Osteoblast (primary cell): ENCODE measurements at regions not wholly inside any gene's neighbourhood (a gene's known extent, or its start where the extent isn't known, plus 50 kb on each side); places are given as distances from the start of the nearest gene placed in this dataset.

Experiments used
- DNase-seq: peaks from one replicate; pipeline ENCODE4 v3.0.0; 2011; ENCODE audit warnings: low spot score, mixed read lengths; ENCODE audit not compliant: insufficient read length; ENCODE audit errors: missing footprints
- H2AFZ ChIP-seq: 2 replicates; pipeline ENCODE4 v1.6.0; 2011; ENCODE audit warnings: mild to moderate bottlenecking, low read length
- H3K27ac ChIP-seq: 2 replicates; pipeline ENCODE4 v1.5.1; 2011; ENCODE audit warnings: mild to moderate bottlenecking, low read depth, low read length, moderate library complexity
- H3K27me3 ChIP-seq: 2 replicates; pipeline ENCODE4 v1.6.0; 2012; ENCODE audit warnings: mild to moderate bottlenecking, control low read depth, inconsistent platforms, low read length, moderate library complexity; ENCODE audit not compliant: insufficient read depth
- H3K36me3 ChIP-seq: 2 replicates; pipeline ENCODE4 v1.5.1; 2011; ENCODE audit warnings: mild to moderate bottlenecking, low read length, control low read depth, moderate library complexity; ENCODE audit not compliant: insufficient read depth
- H3K4me1 ChIP-seq: 2 replicates; pipeline ENCODE4 v1.5.1; 2011; ENCODE audit warnings: mild to moderate bottlenecking, low read length, control low read depth, moderate library complexity; ENCODE audit not compliant: insufficient read depth
- H3K4me2 ChIP-seq: 2 replicates; pipeline ENCODE4 v1.6.0; 2011; ENCODE audit warnings: mild to moderate bottlenecking, low read length; ENCODE audit not compliant: insufficient read depth
- H3K4me3 ChIP-seq: fragments of 200-600 bp; sonication (generic); 3 replicates; pipeline ENCODE4 v1.5.1; 2012; ENCODE audit warnings: mild to moderate bottlenecking, low read length, inconsistent platforms; ENCODE audit not compliant: insufficient read depth
- H3K79me2 ChIP-seq: 2 replicates; pipeline ENCODE4 v1.6.0; 2012; ENCODE audit warnings: mild to moderate bottlenecking, low read length, control low read depth, inconsistent platforms; ENCODE audit not compliant: insufficient read depth
- H3K9me3 ChIP-seq: 2 replicates; pipeline ENCODE4 v1.5.1; 2011; ENCODE audit warnings: low read depth, low read length, control low read depth
- H4K20me1 ChIP-seq: 2 replicates; pipeline ENCODE4 v1.6.0; 2012; ENCODE audit warnings: mild to moderate bottlenecking, low read length, control low read depth; ENCODE audit not compliant: insufficient read depth
- TF ChIP-seq, protein P1 (sequence below): IDR thresholded peaks from 2 replicates; pipeline ENCODE4 v1.5.1; 2011; ENCODE audit warnings: mild to moderate bottlenecking, low read depth, low read length, moderate library complexity; ENCODE audit errors: extremely low read depth

DNA sequence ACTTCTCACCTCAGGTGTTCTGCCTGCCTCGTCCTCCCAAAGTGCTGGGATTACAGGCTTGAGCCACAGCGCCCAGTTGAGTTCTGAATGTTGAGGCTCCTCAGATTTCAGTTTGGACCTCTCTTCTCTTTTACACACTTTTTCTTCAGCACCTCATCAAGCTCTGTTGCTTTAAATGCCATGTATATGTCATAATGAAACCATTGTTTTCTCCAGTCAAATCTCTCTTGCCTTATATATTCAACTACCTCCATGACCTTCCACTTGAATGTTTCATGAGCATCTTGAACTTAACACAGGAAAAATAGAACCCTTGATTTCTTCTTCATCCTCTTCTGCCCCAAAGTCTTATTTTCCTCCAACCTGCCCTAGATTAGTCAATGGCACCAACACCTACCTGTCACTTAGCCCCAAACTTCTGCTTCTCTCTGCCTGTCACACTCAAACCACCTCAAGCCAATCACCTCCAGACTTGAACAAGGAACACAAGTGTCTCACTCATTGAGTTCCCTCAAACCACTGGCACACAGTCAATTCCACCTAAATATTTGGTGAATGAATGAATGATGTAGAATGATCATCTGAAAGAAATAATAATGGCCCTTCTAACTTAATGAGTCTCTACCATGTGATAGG, 161.0 kb upstream of the SGK1 start:
- no peak overlapping the region for H3K4me3 ChIP-seq
- H3K79me2 ChIP-seq: no peaks in the 10 kb centered on the region
- no peak for DNase-seq
- no peaks in the 10 kb centered on the region for H3K9me3 ChIP-seq
- peaks cover 8% of the 10 kb centered on the region for H3K4me1 ChIP-seq
- H3K36me3 ChIP-seq: no peaks in the 10 kb centered on the region
- no peak overlapping the region for H3K27ac ChIP-seq
- H3K4me2 ChIP-seq: no peak overlapping the region
- TF ChIP-seq, protein P1, sequence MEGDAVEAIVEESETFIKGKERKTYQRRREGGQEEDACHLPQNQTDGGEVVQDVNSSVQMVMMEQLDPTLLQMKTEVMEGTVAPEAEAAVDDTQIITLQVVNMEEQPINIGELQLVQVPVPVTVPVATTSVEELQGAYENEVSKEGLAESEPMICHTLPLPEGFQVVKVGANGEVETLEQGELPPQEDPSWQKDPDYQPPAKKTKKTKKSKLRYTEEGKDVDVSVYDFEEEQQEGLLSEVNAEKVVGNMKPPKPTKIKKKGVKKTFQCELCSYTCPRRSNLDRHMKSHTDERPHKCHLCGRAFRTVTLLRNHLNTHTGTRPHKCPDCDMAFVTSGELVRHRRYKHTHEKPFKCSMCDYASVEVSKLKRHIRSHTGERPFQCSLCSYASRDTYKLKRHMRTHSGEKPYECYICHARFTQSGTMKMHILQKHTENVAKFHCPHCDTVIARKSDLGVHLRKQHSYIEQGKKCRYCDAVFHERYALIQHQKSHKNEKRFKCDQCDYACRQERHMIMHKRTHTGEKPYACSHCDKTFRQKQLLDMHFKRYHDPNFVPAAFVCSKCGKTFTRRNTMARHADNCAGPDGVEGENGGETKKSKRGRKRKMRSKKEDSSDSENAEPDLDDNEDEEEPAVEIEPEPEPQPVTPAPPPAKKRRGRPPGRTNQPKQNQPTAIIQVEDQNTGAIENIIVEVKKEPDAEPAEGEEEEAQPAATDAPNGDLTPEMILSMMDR: no peak
- H3K27me3 ChIP-seq: no peaks in the 10 kb centered on the region
- H2AFZ ChIP-seq: no peak overlapping the region
- no peaks in the 10 kb centered on the region for H4K20me1 ChIP-seq

GRCh38 chr6:134477991-134478635, 160.2 kb upstream of the SGK1 start:
- H2AFZ ChIP-seq: no peak overlapping the region
- peak overlapping the region; percentile 30 for H3K4me2 ChIP-seq
- peak; percentile 45 for DNase-seq
- no peaks in the 10 kb centered on the region for H3K79me2 ChIP-seq
- TF ChIP-seq, protein P1: no peak
- no peaks in the 10 kb centered on the region for H3K27me3 ChIP-seq
- H3K4me1 ChIP-seq: peaks cover 8% of the 10 kb centered on the region
- no peak overlapping the region for H3K4me3 ChIP-seq
- H3K27ac ChIP-seq: no peak overlapping the region
- no peaks in the 10 kb centered on the region for H4K20me1 ChIP-seq
- H3K36me3 ChIP-seq: no peaks in the 10 kb centered on the region
- no peaks in the 10 kb centered on the region for H3K9me3 ChIP-seq

DNA sequence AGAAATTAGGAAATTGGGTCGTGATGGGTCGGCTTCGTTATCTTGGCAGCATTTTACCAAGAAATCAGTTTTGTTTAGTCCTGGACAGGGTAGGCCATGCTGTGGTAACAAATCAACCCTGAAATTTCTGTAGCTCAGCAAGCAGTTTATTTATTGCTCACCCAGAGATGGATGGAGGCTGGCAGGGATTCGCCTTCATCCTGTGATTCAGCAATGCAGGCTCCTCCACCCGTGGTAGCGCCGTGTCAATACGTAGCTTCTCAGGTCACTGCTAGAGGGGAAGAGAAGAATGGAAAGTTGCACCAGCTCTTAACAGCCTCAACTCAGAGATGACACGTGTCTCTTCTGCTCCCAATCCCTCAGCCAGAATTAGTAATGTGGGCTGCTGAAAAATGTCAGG, 157.0 kb upstream of the SGK1 start:
- Histone ChIP-seq H4K20me1 (no peaks in the 10 kb centered on the region), H3K27ac (no peak overlapping the region), H3K4me2 (no peak overlapping the region), H3K9me3 (no peaks in the 10 kb centered on the region), H2AFZ (no peak overlapping the region), H3K4me1 (peaks cover 2% of the 10 kb centered on the region), H3K79me2 (no peaks in the 10 kb centered on the region), H3K36me3 (no peaks in the 10 kb centered on the region), H3K4me3 (no peak overlapping the region), H3K27me3 (no peaks in the 10 kb centered on the region)
- no peak for DNase-seq
- TF ChIP-seq, protein P1: no peak

GRCh38 chr6:134472661-134473060, 154.7 kb upstream of the SGK1 start:
- no peak overlapping the region for H2AFZ ChIP-seq
- H4K20me1 ChIP-seq: no peaks in the 10 kb centered on the region
- H3K9me3 ChIP-seq: no peaks in the 10 kb centered on the region
- no peaks in the 10 kb centered on the region for H3K79me2 ChIP-seq
- H3K36me3 ChIP-seq: no peaks in the 10 kb centered on the region
- H3K4me1 ChIP-seq: peaks cover 3% of the 10 kb centered on the region
- TF ChIP-seq, protein P1: no peak
- DNase-seq: no peak
- no peak overlapping the region for H3K27ac ChIP-seq
- no peak overlapping the region for H3K4me3 ChIP-seq
- H3K27me3 ChIP-seq: no peaks in the 10 kb centered on the region
- H3K4me2 ChIP-seq: no peak overlapping the region
